ENCODE measurements at regions not wholly inside any gene's neighbourhood (a gene's known extent, or its start where the extent isn't known, plus 50 kb on each side); places are given as distances from the start of the nearest gene placed in this dataset.

GRCh38 chr4:19317377-19317776, 934.3 kb upstream of the SLIT2 start:
- FAIRE-seq (no peak), DNase-seq (ENCODE audit: low read depth, low spot score) (no peak), ATAC-seq (no peak)
- Histone ChIP-seq H4K20me1 (ENCODE audit: control insufficient read depth, insufficient read depth) (no peaks in the 10 kb centered on the region), H2AFZ (ENCODE audit: control insufficient read depth, low read depth, low read length) (no peak overlapping the region), H3K27me3 (replicated peaks in 1 of 2; ENCODE audit: control insufficient read depth in 2 of 2, insufficient read depth in 2 of 2, low read length in 1 of 2) (no peaks in the 10 kb centered on the region), H3K36me3 (ENCODE audit: control insufficient read depth in 2 of 2, insufficient read depth in 2 of 2, low read length in 1 of 2) (no peaks in the 10 kb centered on the region), H3K9ac (ENCODE audit: control insufficient read depth, insufficient read depth, low read length) (no peak overlapping the region), H3K79me2 (ENCODE audit: control insufficient read depth, insufficient read depth, low read length) (no peaks in the 10 kb centered on the region), H3K9me3 (replicated peaks; ENCODE audit: control insufficient read depth, insufficient read depth, low read length) (no peaks in the 10 kb centered on the region), H3K4me1 (ENCODE audit: control insufficient read depth, insufficient read depth, low read length) (no peaks in the 10 kb centered on the region), H3K4me3 (no peak overlapping the region), H3K27ac (ENCODE audit: control insufficient read depth, insufficient read depth) (no peak overlapping the region), H3K4me2 (ENCODE audit: control insufficient read depth, insufficient read depth) (no peak overlapping the region)
- ChIA-PET SMC1A (ENCODE audit: uncharacterized antibody, unreplicated experiment) (no interaction called here), POLR2A (no interaction called here), RAD21 (ENCODE audit: unreplicated experiment) (no interaction called here), CTCF (interaction anchor here (0.7 kb wide), 1 partner anchor 11 kb away, joined by 3 read pairs; no protein-coding TSS in a partner anchor)
- intact Hi-C loops (cut with micrococcal nuclease; ENCODE audit: unreplicated experiment) (no loop called here), in situ Hi-C loops (cut with MboI) (no loop called here)
- no TSS peak for BruUV-seq (replicated peaks)
- TF ChIP-seq CREB1 (IDR thresholded peaks at IDR 0.05; ENCODE audit: low read depth) (no peak), STAT1 (conservative IDR thresholded peaks at IDR 0.05) (no peak), SREBF1 (IDR thresholded peaks at IDR 0.05; ENCODE audit: low read length) (no peak), ZNF384 (IDR thresholded peaks at IDR 0.05; ENCODE audit: borderline replicate concordance, low read depth, low read length) (no peak), SMC3 (IDR thresholded peaks at IDR 0.05; ENCODE audit: borderline replicate concordance, low read length) (no peak), POU2F2 (IDR thresholded peaks at IDR 0.05; ENCODE audit: borderline replicate concordance, low read depth, low read length) (no peak), PML (IDR thresholded peaks at IDR 0.05; ENCODE audit: low read length) (no peak), ZZZ3 (IDR thresholded peaks at IDR 0.05; ENCODE audit: control insufficient read depth, insufficient read length, low read depth) (no peak), BACH1 (IDR thresholded peaks at IDR 0.05; ENCODE audit: borderline replicate concordance) (no peak), HDAC6 (IDR thresholded peaks at IDR 0.05; ENCODE audit: unreplicated experiment) (no peak), MEF2B (IDR thresholded peaks at IDR 0.05; ENCODE audit: partially characterized antibody, poor library complexity, severe bottlenecking) (no peak), E2F8 (IDR thresholded peaks at IDR 0.05; ENCODE audit: low read depth, partially characterized antibody) (no peak), MAX (IDR thresholded peaks at IDR 0.05; ENCODE audit: low read depth, low read length) (no peak), TCF12 (IDR thresholded peaks at IDR 0.05; ENCODE audit: low read depth, low read length) (no peak)

All from GM12878 (cell line).